ENCODE measurements at regions not wholly inside any gene's neighbourhood (a gene's known extent, or its start where the extent isn't known, plus 50 kb on each side); places are given as distances from the start of the nearest gene placed in this dataset.

GRCh38 chr1:34353409-34353808 is 176.7 kb downstream of the C1orf94 start:
- Histone ChIP-seq H3K4me2 (ENCODE audit: low read length) (no peak overlapping the region), H4K20me1 (ENCODE audit: low read length) (no peaks in the 10 kb centered on the region), H3K4me3 (ENCODE audit: low read length) (no peak overlapping the region), H3K4me1 (ENCODE audit: insufficient read depth, low read length) (no peaks in the 10 kb centered on the region), H3F3A (ENCODE audit: low read length, unreplicated experiment) (no peaks in the 10 kb centered on the region), H2AFZ (ENCODE audit: low read length) (no peak overlapping the region), H3K27ac (ENCODE audit: low read length) (no peak overlapping the region), H3K79me2 (ENCODE audit: low read length) (no peaks in the 10 kb centered on the region), H3K36me3 (ENCODE audit: low read depth, low read length) (no peaks in the 10 kb centered on the region), H3K9ac (ENCODE audit: low read length) (no peak overlapping the region), H3K27me3 (ENCODE audit: low read length) (no peaks in the 10 kb centered on the region), H3K9me2 (replicated peaks; ENCODE audit: low read length) (no peaks in the 10 kb centered on the region), H3K9me3 (ENCODE audit: low read length) (no peaks in the 10 kb centered on the region)
- BruUV-seq (replicated peaks): no TSS peak
- DNase-seq (no peak), ATAC-seq (no peak)
- TF ChIP-seq EZH2 (IDR thresholded peaks at IDR 0.05; ENCODE audit: low read length, unreplicated experiment) (no peak), EZH2phosphoT487 (IDR thresholded peaks at IDR 0.05; ENCODE audit: borderline replicate concordance, low read length) (no peak), CTCF (conservative IDR thresholded peaks at IDR 0.05; ENCODE audit: low read depth, low read length) (no peak)
- intact Hi-C loops (cut with micrococcal nuclease): no loop called here
- ChIA-PET CTCF (no interaction called here), POLR2A (ENCODE audit: unreplicated experiment) (no interaction called here)

GRCh38 chr1:34354367-34354766 is 177.7 kb downstream of the C1orf94 start:
- Histone ChIP-seq H3K4me1 (ENCODE audit: insufficient read depth, low read length) (no peaks in the 10 kb centered on the region), H3K9me2 (replicated peaks; ENCODE audit: low read length) (no peaks in the 10 kb centered on the region), H3K79me2 (ENCODE audit: low read length) (no peaks in the 10 kb centered on the region), H4K20me1 (ENCODE audit: low read length) (no peaks in the 10 kb centered on the region), H3K9ac (ENCODE audit: low read length) (no peak overlapping the region), H3K27ac (ENCODE audit: low read length) (no peak overlapping the region), H3K27me3 (ENCODE audit: low read length) (no peaks in the 10 kb centered on the region), H3K4me2 (ENCODE audit: low read length) (no peak overlapping the region), H3K4me3 (ENCODE audit: low read length) (no peak overlapping the region), H3K36me3 (ENCODE audit: low read depth, low read length) (no peaks in the 10 kb centered on the region), H3F3A (ENCODE audit: low read length, unreplicated experiment) (no peaks in the 10 kb centered on the region), H2AFZ (ENCODE audit: low read length) (no peak overlapping the region), H3K9me3 (ENCODE audit: low read length) (no peaks in the 10 kb centered on the region)
- BruUV-seq (replicated peaks): no TSS peak
- DNase-seq (no peak), ATAC-seq (no peak)
- CTCF ChIA-PET: no interaction called here
- POLR2A ChIA-PET (ENCODE audit: unreplicated experiment): no interaction called here
- intact Hi-C loops (cut with micrococcal nuclease): no loop called here
- TF ChIP-seq CTCF (conservative IDR thresholded peaks at IDR 0.05; ENCODE audit: low read depth, low read length) (no peak), EZH2 (IDR thresholded peaks at IDR 0.05; ENCODE audit: low read length, unreplicated experiment) (no peak), EZH2phosphoT487 (IDR thresholded peaks at IDR 0.05; ENCODE audit: borderline replicate concordance, low read length) (no peak)

DNA sequence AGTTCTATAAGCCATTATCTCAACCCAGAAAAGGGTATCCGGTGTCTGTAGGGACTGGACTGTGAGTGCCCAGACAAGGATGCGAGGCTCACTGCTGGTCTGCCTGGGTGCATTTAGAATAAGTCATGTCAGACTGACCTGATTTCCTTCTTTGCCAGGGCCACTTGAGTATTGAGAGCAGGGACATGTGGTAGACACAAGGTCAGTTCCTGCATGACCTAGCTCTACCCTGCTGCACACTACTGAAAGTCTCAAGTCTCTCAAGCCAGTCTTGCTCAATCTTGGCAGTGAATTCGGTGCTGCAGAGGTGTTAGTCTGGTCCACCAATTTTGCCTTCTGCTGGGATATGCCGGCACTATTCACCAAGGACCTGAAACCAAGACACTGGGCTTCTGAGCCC is 180.1 kb downstream of the C1orf94 start:
- Histone ChIP-seq H4K20me1 (ENCODE audit: low read length) (no peaks in the 10 kb centered on the region), H3K27me3 (ENCODE audit: low read length) (no peaks in the 10 kb centered on the region), H3K27ac (ENCODE audit: low read length) (no peak overlapping the region), H3K9ac (ENCODE audit: low read length) (no peak overlapping the region), H3K79me2 (ENCODE audit: low read length) (no peaks in the 10 kb centered on the region), H3K36me3 (ENCODE audit: low read depth, low read length) (no peaks in the 10 kb centered on the region), H3K4me3 (ENCODE audit: low read length) (no peak overlapping the region), H3K9me2 (replicated peaks; ENCODE audit: low read length) (no peaks in the 10 kb centered on the region), H2AFZ (ENCODE audit: low read length) (no peak overlapping the region), H3K9me3 (ENCODE audit: low read length) (no peaks in the 10 kb centered on the region), H3K4me2 (ENCODE audit: low read length) (no peak overlapping the region), H3K4me1 (ENCODE audit: insufficient read depth, low read length) (no peaks in the 10 kb centered on the region), H3F3A (ENCODE audit: low read length, unreplicated experiment) (no peaks in the 10 kb centered on the region)
- ATAC-seq (no peak), DNase-seq (no peak)
- no peak for TF ChIP-seq EZH2phosphoT487 (IDR thresholded peaks at IDR 0.05; ENCODE audit: borderline replicate concordance, low read length)
- no peak for TF ChIP-seq EZH2 (IDR thresholded peaks at IDR 0.05; ENCODE audit: low read length, unreplicated experiment)
- TF ChIP-seq CTCF (conservative IDR thresholded peaks at IDR 0.05; ENCODE audit: low read depth, low read length): no peak
- POLR2A ChIA-PET (ENCODE audit: unreplicated experiment): no interaction called here
- no TSS peak for BruUV-seq (replicated peaks)
- intact Hi-C loops (cut with micrococcal nuclease): no loop called here
- CTCF ChIA-PET: no interaction called here
